ENCODE measurements at regions not wholly inside any gene's neighbourhood (a gene's known extent, or its start where the extent isn't known, plus 50 kb on each side); places are given as distances from the start of the nearest gene placed in this dataset.

GRCh38 chr2:173451941-173452340, 97.3 kb downstream of the CDCA7 start:
- ChIA-PET POLR2A (no interaction called here), CTCF (no interaction called here)
- Mint-ChIP-seq H3K36me3 (ENCODE audit: low read depth) (no peaks in the 10 kb centered on the region), H3K9me3 (peaks cover 2% of the 10 kb centered on the region), H3K4me1 (peaks cover 10% of the 10 kb centered on the region), H3K4me3 (no peak overlapping the region), H3K27me3 (peaks cover 20% of the 10 kb centered on the region), H3K27ac (no peak overlapping the region)
- DNase-seq, result no peak

- no peaks in the 10 kb centered on the region for H3K36me3 Mint-ChIP-seq (ENCODE audit: low read depth)
- peaks cover 2% of the 10 kb centered on the region for H3K9me3 Mint-ChIP-seq
- no peak overlapping the region for H3K4me3 Mint-ChIP-seq
- no peak for DNase-seq
- peaks cover 10% of the 10 kb centered on the region for H3K4me1 Mint-ChIP-seq
- CTCF ChIA-PET, result no interaction called here
- POLR2A ChIA-PET, result no interaction called here
- no peak overlapping the region for H3K27ac Mint-ChIP-seq
- peaks cover 20% of the 10 kb centered on the region for H3K27me3 Mint-ChIP-seq
These were observed 97.7 kb downstream of the CDCA7 start for GRCh38 chr2:173452416-173452815.

- no peak for DNase-seq
- CTCF ChIA-PET, result no interaction called here
- no peak overlapping the region for H3K27ac Mint-ChIP-seq
- no peaks in the 10 kb centered on the region for H3K36me3 Mint-ChIP-seq (ENCODE audit: low read depth)
- H3K9me3 Mint-ChIP-seq, result no peaks in the 10 kb centered on the region
- H3K4me3 Mint-ChIP-seq, result no peak overlapping the region
- POLR2A ChIA-PET, result no interaction called here
- no peaks in the 10 kb centered on the region for H3K4me1 Mint-ChIP-seq
- peaks cover 21% of the 10 kb centered on the region for H3K27me3 Mint-ChIP-seq
These were observed 102.3 kb downstream of the CDCA7 start for GRCh38 chr2:173456960-173457359.

GRCh38 chr2:173457366-173457765, 102.7 kb downstream of the CDCA7 start:
- H3K4me3 Mint-ChIP-seq, result no peak overlapping the region
- no peak for DNase-seq
- no peak overlapping the region for H3K27ac Mint-ChIP-seq
- CTCF ChIA-PET, result no interaction called here
- no peaks in the 10 kb centered on the region for H3K36me3 Mint-ChIP-seq (ENCODE audit: low read depth)
- H3K9me3 Mint-ChIP-seq, result no peaks in the 10 kb centered on the region
- peaks cover 23% of the 10 kb centered on the region for H3K27me3 Mint-ChIP-seq
- POLR2A ChIA-PET, result no interaction called here
- no peaks in the 10 kb centered on the region for H3K4me1 Mint-ChIP-seq

- Mint-ChIP-seq H3K9me3 (no peaks in the 10 kb centered on the region), H3K27me3 (peaks cover 17% of the 10 kb centered on the region), H3K27ac (no peak overlapping the region), H3K4me1 (no peaks in the 10 kb centered on the region), H3K4me3 (no peak overlapping the region), H3K36me3 (ENCODE audit: low read depth) (no peaks in the 10 kb centered on the region)
- POLR2A ChIA-PET, result no interaction called here
- CTCF ChIA-PET, result interaction anchor here (1.1 kb wide), 1 partner anchor 9 kb away, joined by 3 read pairs; no protein-coding TSS in a partner anchor
- DNase-seq, result no peak
These were observed 104.5 kb downstream of the CDCA7 start for GRCh38 chr2:173458991-173459780.

GRCh38 chr2:173462892-173463840, 108.5 kb downstream of the CDCA7 start:
- peaks cover 22% of the 10 kb centered on the region for H3K27me3 Mint-ChIP-seq
- ChIA-PET POLR2A (no interaction called here), CTCF (no interaction called here)
- DNase-seq, result no peak
- no peaks in the 10 kb centered on the region for H3K9me3 Mint-ChIP-seq
- H3K4me1 Mint-ChIP-seq, result no peaks in the 10 kb centered on the region
- no peak overlapping the region for H3K27ac Mint-ChIP-seq
- H3K4me3 Mint-ChIP-seq, result no peak overlapping the region
- no peaks in the 10 kb centered on the region for H3K36me3 Mint-ChIP-seq (ENCODE audit: low read depth)

- no peaks in the 10 kb centered on the region for H3K36me3 Mint-ChIP-seq (ENCODE audit: low read depth)
- no peaks in the 10 kb centered on the region for H3K4me1 Mint-ChIP-seq
- no peaks in the 10 kb centered on the region for H3K9me3 Mint-ChIP-seq
- no peak overlapping the region for H3K4me3 Mint-ChIP-seq
- DNase-seq, result no peak
- POLR2A ChIA-PET, result no interaction called here
- CTCF ChIA-PET, result no interaction called here
- H3K27ac Mint-ChIP-seq, result no peak overlapping the region
- peaks cover 22% of the 10 kb centered on the region for H3K27me3 Mint-ChIP-seq
These were observed 109.2 kb downstream of the CDCA7 start for GRCh38 chr2:173463846-173464245.

- no peak for DNase-seq
- Mint-ChIP-seq H3K4me1 (no peaks in the 10 kb centered on the region), H3K27ac (no peak overlapping the region), H3K9me3 (no peaks in the 10 kb centered on the region), H3K27me3 (peaks cover 33% of the 10 kb centered on the region), H3K4me3 (no peak overlapping the region), H3K36me3 (ENCODE audit: low read depth) (no peaks in the 10 kb centered on the region)
- ChIA-PET POLR2A (no interaction called here), CTCF (interaction anchor here (1.7 kb wide), 1 partner anchor 19 kb away, joined by 5 read pairs; no protein-coding TSS in a partner anchor)
These were observed 113.1 kb downstream of the CDCA7 start for GRCh38 chr2:173467751-173468150.

GRCh38 chr2:173468266-173468793, 113.7 kb downstream of the CDCA7 start:
- CTCF ChIA-PET, result no interaction called here
- H3K27ac Mint-ChIP-seq, result no peak overlapping the region
- no peaks in the 10 kb centered on the region for H3K4me1 Mint-ChIP-seq
- POLR2A ChIA-PET, result no interaction called here
- DNase-seq, result no peak
- no peaks in the 10 kb centered on the region for H3K36me3 Mint-ChIP-seq (ENCODE audit: low read depth)
- peaks cover 33% of the 10 kb centered on the region for H3K27me3 Mint-ChIP-seq
- no peak overlapping the region for H3K4me3 Mint-ChIP-seq
- no peaks in the 10 kb centered on the region for H3K9me3 Mint-ChIP-seq

- H3K27me3 Mint-ChIP-seq, result peaks cover 31% of the 10 kb centered on the region
- H3K9me3 Mint-ChIP-seq, result no peaks in the 10 kb centered on the region
- H3K4me3 Mint-ChIP-seq, result no peak overlapping the region
- ChIA-PET POLR2A (no interaction called here), CTCF (no interaction called here)
- H3K4me1 Mint-ChIP-seq, result no peaks in the 10 kb centered on the region
- DNase-seq, result no peak
- no peaks in the 10 kb centered on the region for H3K36me3 Mint-ChIP-seq (ENCODE audit: low read depth)
- H3K27ac Mint-ChIP-seq, result no peak overlapping the region
These were observed 117.4 kb downstream of the CDCA7 start for GRCh38 chr2:173472112-173472511.

- ChIA-PET POLR2A (no interaction called here), CTCF (no interaction called here)
- Mint-ChIP-seq H3K27me3 (no peaks in the 10 kb centered on the region), H3K36me3 (ENCODE audit: low read depth) (no peaks in the 10 kb centered on the region), H3K27ac (no peak overlapping the region), H3K4me1 (no peaks in the 10 kb centered on the region), H3K9me3 (no peaks in the 10 kb centered on the region), H3K4me3 (no peak overlapping the region)
- DNase-seq, result no peak
These were observed 128.5 kb downstream of the CDCA7 start for GRCh38 chr2:173483137-173483536.

- no peak for DNase-seq
- CTCF ChIA-PET, result no interaction called here
- H3K4me1 Mint-ChIP-seq, result no peaks in the 10 kb centered on the region
- no peaks in the 10 kb centered on the region for H3K9me3 Mint-ChIP-seq
- POLR2A ChIA-PET, result no interaction called here
- no peaks in the 10 kb centered on the region for H3K36me3 Mint-ChIP-seq (ENCODE audit: low read depth)
- peaks cover 8% of the 10 kb centered on the region for H3K27me3 Mint-ChIP-seq
- no peak overlapping the region for H3K4me3 Mint-ChIP-seq
- H3K27ac Mint-ChIP-seq, result no peak overlapping the region
These were observed 134.2 kb downstream of the CDCA7 start for GRCh38 chr2:173488861-173489260.

GRCh38 chr2:173491418-173491817, 136.7 kb downstream of the CDCA7 start:
- H3K27ac Mint-ChIP-seq, result no peak overlapping the region
- no peak overlapping the region for H3K4me3 Mint-ChIP-seq
- no peaks in the 10 kb centered on the region for H3K9me3 Mint-ChIP-seq
- no peak for DNase-seq
- peaks cover 8% of the 10 kb centered on the region for H3K27me3 Mint-ChIP-seq
- H3K4me1 Mint-ChIP-seq, result no peaks in the 10 kb centered on the region
- no peaks in the 10 kb centered on the region for H3K36me3 Mint-ChIP-seq (ENCODE audit: low read depth)
- POLR2A ChIA-PET, result no interaction called here
- CTCF ChIA-PET, result no interaction called here

Measured in activated CD4-positive, alpha-beta memory T cell treated with anti-CD3 and anti-CD28 coated beads, Interleukin-2, amount 10 ng/mL, durations not matched to agents 7 days and 5 days (primary cell).